Activated CD8-positive, alpha-beta memory T cell treated with anti-CD3 and anti-CD28 coated beads, Interleukin-2, amount 50 U/mL, for 4 hours (primary cell): ENCODE measurements at regions not wholly inside any gene's neighbourhood (a gene's known extent, or its start where the extent isn't known, plus 50 kb on each side); places are given as distances from the start of the nearest gene placed in this dataset.
A peak's percentile ranks its signal among the peaks of the same experiment; 100 is the strongest.

ENCODE experiments used
- DNase-seq: peaks from one replicate; pipeline ENCODE4 v3.0.0-alpha.2; 2020

DNA sequence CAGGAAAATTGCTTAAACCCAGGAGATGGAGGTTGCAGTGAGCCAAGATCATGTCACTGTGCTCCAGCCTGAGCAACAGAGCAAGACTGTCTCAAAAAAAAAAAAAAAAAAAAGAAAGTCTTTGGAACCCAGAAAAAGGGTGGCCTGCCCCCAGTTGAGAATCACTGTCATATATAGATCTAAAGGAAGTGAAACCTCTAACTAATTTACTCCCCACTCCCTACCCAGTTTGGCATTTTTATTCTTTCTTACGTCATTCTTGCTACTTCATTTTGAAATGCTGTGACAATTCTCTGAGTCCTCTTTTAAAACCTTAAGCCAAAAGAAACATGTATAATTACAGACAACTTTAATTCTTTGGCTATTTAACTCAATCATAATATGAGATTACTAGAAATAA lies 254.8 kb downstream of the CDC5L start:
- no peak for DNase-seq

DNA sequence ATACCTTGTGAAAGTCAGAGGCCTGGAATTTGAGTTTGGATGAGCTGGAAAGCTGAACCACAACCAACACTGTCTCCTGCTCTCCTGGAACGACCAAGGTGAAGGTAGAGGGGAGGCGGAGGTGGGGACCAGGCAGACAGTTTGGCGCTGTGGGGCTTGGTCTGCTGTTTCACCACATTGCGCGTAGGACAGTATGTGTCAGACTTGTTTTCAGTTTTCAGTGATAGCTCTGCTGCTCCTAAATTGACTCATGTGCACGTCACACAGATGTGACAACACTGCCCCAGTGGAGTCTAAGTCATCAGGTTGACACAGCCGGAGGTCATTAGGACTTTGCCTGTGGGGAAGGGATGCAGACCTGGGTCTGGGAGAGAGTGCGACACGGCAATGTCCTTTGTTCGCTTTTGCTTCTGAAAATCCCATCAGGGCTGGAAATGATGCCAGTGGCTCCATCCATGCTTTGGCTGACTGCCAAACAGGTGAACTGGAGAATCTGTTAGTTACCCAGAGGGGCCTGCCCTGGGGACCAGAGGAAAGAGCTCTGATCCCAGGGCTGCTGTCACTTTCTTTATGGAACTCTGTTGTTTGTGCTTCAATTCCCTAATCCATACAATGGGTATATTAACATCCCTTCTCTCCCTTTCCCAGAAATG lies 255.5 kb downstream of the CDC5L start:
- DNase-seq, result no peak

DNA sequence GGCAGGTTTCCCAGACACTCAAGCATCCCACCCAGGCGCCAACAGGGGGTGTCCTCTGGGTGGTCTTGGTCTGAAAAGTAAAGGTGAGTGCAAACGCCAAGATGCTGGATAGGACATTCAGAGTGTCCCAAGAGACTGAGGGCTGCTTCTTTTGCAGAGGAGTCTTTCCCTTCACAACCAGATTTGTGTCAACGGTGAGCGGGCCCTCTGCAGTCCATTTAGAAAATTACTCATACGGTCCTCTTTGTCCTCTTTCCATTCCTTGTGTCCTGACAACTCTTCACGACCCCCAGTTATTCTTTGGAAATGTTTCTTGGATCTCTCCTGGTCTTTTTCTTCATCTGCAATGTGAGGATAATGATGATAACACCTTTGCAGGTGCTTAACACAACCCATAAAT lies 257.8 kb downstream of the CDC5L start:
- DNase-seq, result no peak

DNA sequence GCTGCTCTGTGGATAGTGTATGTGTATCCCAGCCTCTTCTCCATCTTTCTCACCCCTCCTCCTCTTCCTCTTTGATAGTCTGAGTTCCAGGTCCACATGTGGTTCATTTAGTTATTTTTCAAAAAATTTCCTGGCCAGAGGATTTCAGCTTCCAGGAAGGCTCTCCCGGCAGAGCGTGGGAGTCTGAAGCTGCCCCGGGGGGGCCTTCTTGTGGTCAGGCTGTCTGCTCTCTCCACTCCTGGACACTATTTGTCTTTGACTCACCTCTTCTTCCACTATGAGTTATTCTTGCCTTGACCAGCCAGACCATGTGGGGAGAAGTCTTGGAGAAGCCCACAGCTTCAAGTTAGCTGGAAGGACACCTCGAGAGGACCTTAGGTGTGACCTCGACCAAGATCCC lies 258.8 kb downstream of the CDC5L start:
- no peak for DNase-seq

DNA sequence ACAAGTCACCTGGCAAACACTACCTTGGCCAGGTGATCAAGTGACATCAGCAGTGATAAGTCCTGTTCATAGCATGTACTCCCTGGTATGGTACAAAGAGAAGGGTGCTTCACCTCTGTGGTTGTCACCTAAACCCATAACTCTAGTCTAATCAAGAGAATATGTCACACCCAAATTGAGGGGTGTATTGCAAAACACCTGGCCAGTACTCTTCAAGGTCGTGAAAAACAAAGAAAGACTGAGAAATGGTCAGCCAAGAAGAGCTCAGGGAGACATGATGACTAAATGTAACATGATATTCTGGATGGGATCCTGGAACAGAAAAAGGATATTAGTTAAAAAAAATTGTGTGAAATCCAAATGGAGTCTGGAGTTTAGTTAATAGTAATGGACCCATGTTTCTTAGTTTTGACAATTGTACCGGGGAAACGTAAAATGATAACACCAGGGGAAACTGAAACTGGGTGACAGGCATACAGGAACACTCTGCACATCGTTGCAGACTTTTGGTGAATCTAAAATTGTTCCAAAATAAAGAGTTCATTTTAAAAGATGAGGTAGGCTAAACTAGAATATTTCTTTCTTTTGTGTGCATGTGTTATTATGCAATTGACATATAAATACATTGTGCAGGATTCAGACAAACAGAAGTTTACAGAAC lies 262.0 kb downstream of the CDC5L start:
- DNase-seq, result no peak

DNA sequence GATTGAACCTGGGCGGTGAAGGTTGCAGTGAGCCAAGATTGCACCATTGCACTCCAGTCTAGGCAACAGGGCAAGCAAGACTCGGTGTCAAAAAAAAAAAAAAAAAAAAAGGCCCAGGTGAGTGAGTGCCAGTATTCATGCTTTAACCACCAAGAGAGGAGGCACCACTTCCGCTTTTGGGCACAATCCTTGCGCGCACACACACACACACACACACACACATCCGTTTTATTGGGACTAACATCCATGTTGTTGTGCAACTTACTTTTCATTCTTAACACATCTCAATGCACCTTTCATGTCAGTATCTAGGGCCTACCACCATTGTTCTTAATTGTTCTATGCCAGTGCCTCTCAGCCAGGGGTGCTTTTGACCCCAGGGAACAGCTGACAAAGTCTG lies 263.0 kb downstream of the CDC5L start:
- no peak for DNase-seq

DNA sequence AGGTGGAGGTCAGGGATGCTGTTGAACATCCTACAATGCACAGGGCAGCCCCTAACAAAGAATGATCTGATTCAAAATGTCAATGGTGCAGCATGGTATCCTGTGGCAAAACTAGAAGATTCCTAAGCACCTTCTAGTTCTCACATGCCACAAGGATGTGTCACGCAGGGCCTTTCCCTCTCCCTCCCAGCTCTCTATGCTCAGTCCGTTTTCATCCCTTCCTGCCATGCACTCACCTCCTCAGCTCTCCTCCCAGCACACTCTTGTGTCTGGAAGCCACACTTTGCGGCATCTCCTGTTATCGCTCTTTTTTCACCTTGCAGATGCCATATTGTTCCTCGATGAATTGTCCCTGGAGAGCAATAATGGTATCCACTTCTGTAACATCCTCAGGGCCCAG lies 263.4 kb downstream of the CDC5L start:
- DNase-seq, result no peak

DNA sequence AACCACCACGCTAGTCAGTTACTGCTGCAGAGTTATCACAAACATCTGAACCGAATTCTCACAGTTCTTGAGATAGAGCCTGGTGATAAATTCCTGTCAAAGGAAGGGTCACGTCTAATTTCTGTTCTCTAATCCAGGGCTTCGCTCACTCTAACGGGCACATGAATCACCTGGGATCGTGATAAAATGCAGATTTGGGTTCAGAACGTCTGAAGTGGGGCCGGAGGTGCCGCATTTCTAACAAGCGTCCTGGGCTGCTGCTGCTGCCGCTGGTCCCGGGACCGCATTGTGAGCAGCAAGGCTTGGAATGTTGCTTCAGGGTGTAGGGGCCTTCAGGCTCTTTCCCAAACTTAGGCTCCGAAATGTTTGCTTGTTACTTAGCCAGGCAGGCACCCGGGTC lies 264.1 kb downstream of the CDC5L start:
- no peak for DNase-seq

DNA sequence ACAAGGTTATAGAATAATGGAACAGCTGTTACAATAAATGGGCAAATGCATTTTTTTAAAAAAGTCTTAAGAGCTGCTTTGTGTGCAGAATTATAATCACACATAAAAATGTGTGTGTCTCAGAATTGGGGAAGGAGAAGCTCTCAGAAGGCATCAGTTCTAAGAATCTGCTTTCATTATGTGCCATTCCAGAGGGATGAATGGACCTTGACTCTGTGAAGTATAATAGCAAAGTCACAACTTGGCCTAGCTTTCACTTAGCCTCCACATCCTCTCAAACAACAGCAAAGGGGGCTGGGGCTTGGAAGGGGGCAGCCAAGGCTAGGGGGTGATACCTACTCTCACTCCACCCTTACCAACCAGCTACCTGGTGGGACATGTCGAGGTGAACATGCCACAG lies 265.0 kb downstream of the CDC5L start:
- no peak for DNase-seq

DNA sequence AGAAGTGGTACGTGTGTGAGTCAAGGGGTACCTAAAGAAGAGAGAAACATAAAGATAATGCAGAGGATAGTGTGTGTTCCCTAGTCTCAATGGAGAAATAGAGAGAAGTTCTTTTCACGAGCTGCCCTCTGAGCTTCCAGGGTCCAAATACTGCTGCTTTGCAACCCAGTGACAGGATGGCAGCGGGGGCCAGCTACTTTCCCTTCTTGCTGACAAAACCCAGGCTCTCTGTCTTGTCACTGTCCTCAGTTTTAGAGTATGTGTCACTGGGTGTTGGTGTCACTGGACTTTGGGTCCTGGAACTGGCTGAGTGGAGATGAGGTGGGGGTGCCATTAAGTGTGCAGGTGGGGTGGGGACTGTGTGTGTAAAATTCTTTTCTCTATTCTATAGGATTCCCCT lies 265.6 kb downstream of the CDC5L start:
- no peak for DNase-seq

DNA sequence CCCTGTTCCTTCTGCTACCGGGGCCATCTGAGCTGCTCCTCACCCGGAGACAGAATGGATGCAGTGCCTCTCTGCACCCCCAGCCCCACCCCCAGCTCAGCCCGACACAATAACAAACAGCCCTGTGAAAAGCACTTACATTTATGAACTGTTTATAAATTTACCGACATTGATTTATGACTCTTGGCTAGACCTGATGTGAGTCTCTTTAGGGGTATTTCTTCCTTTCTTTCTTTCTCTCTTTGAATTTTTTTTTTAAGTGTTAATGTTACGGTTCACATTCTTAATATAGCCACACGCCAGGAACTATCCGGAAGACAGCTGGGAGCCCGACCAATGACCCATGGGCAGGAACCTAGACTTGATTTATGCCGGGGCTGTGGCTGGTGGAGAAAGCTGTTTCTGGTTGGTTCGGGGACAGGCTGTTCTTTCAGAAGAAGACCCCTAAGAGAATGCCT lies 266.3 kb downstream of the CDC5L start:
- no peak for DNase-seq

DNA sequence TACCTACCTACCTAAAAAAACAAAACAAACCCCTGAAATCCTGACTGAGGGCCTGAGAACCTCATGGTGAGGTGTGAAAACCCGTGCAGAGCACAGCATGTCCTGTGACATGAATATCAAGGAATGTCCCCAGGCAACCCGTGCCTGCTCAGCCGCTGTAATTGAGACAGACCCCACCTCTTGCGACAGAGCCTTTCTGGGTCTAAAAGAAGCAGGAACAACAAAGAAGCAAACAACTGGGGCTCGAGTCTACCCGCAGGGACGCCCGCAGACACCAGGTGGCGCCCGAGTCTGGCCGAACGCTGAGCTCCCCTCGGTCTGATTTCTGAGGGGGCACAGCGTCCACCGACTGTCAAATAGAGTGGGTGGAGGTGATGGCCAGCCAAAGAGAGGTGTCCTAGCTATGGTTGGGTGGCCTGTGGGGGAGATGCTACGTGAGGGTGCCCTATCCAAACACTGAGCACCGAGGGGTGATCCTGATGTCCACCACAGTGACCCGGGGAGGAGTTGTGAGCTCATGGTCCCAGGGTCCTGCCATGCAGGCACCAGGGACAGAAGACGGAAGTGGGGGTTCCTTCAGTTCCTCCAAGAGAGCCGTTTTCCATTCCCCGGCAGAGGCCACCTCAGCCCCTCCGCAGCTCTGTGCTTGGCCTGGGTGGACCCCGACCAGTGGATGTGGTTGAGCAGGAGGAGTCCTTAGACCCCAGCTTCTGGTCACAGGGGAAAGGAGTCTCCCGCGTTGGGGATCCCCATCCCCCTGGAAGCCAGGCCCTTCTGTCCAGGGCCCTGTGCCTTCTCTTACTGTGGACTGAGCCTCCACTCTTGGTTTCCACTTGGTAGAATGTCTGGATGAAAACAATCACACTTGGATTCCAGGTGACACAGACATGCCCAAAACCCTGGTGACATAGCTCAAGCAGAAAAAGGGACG lies 268.2 kb downstream of the CDC5L start:
- DNase-seq, result peak; percentile 82

DNA sequence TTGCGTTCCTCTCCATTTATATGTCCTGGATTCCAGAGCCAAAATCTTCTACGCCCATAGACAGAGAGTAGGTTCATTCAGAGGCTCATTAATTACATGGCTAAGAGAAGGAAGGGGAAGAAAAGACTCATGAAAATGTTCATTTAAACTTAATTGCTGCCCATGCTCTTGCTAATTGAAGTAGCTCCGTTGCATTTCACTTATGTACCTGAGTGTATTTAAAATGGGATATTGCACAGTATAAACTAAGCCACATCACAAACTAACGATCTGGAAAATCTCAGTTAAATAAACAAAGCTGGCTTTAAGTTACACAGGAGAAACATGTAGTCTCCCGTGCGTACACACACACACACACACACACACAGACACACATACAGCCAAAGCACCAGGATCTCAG lies 269.2 kb downstream of the CDC5L start:
- no peak for DNase-seq

DNA sequence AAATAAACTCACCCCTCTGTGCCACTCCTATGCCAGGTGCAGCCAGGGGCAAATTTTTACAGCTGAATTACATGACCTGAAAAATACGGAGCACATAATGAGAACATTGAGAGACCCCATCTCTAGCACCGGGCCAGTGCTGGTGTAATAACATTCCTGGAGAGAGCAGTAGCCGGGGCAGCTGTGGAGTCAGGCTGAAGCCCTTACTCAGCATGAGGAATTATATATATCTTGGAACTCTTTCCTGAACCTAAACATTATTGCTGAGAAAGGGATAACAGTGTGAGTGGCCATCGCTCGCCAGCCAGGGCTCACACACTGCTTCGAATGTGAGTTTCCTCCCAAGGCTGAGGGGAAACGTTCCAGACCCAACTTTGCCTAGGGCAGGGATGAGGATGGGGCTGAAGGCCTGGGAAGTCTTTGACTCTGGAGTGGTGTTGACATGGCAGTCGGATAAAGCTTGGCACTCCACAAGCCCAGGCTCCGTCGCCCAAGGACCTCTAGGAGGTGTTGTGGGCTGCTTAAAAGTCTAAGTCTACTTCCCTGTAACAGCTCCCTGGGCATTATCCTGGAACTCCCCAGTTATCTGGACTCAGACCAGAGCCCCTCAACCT lies 269.8 kb downstream of the CDC5L start:
- DNase-seq, result no peak

DNA sequence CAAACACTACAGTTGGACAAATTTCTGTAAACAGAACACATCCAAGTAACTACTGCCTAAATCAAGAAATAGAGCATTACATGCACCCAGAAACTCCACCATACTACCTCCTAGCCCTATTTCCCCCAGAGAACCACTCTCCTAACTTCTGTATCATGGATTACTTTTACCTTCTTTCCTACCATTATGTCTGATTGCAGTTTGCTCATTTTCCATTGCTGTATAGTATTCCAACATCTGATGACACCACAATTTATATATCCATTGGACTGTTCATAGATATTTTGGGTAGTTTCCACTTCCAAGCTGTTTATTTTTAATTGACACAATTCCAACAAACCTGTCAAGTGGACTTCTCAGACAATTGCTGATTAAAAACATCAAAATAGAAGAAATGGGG lies 271.1 kb downstream of the CDC5L start:
- no peak for DNase-seq

DNA sequence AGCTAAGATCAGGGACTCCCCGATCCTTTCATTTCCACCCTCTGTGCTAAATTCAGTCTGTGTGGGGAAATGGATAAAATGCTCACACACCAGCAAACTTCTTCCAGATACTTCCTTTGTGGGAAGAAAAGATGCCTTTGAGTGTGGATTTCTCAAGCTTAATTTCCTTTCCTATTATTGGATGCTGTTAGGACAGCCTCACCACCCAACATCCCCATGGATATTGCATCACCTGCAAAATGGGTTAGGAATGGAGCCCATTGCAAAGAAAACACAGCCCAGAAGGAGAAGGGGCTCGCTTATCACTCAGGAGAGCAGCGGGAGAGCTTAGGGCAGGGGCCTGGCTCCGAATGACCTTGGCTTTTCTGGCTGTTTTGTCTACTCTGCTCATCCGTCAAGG lies 272.2 kb downstream of the CDC5L start:
- no peak for DNase-seq

DNA sequence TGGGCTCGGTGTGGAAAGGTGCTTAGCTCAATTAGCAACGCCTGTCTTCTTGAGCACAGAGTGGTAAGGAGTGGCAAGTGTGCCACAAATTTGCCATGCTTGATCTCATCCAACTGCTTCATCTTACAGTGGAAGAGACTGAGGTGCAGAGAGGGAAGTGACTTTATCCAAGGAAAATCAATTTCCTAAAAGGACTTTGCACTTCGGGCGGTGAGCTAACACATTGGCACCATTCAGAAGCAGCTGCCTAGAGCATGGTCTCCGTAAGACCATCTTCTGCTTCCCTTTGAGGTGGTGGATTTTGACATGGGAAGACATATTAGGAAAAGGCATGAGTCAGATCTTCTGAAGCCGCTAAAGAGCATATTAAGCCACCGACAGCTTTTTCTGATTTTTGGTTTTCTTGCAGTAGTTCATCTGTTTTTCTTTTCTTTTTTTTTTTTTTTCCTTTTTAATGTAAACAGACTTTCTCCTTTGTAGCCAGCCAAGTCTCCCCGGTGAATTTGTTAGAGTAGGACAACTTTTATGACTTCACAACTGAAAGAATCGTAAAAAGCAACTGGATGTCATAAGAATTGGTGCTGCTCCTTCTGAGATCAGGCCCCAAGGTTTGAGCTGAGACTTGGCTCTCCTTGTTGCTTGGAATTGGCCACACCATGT lies 273.2 kb downstream of the CDC5L start:
- DNase-seq, result no peak

DNA sequence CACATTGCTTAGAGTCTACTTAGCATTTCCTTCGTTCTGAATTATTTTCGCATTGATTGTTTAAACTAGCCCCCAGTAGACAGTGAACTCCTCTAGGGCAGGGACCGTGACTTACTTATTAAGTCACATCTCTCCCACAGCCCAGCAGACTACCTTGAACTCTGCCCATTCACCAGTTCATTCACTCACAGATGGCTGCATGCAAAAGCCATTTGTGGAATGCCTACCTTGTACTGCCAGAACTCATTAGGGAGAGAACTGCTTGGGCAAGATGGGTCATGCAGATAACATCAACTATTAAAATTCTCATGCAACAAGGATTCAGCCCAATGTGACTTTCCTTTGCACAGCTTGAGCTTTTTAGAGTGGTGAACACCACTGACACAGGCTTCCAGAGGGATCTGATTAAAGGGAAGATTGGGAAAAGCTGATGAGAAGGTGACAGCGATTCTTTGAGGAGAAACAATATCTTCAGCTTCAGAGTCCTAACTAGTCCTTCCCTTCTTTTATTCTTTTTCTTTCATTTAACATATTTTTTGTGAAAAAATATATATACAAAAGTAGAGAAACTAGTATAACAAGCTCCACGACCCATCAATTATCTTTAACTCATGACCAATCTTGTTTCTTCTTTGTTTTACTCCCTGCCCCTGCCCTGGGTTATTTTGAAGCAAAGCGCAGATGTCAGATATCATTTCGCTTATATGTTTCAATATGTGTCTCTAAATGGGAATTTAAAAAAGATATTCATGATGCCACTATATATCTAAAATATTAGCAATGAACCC lies 273.9 kb downstream of the CDC5L start:
- DNase-seq, result no peak

DNA sequence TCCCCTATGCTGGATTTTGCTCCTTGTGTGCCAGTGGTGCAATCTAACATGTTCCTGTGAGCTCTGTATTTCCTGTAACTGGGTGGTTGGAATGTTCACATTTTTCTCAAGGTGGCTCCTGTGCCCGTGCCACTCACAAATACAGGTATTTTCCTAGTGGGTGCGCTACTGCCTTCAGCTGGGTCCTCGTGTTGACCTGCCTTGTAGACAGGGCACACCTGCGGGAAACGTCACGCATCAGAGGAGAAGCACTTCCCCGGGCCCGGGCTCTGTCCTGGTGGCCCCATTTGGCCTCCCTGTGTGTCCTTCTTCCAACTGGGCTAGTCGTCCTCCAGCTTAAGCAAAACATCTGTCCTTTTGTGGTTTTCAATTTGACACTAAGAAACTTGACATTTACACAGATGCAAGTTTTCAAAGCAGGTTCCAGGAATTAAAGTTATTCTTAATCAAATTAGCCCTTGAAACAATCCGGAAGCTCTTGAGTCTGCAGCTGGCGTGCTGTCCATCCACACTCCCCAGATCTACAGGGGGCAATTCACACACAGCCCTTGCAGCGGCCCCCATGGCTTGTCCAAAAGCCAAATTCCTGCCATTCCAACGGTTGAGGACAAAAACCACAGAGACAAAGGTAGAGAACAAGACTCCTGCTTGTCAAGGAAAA lies 275.1 kb downstream of the CDC5L start:
- no peak for DNase-seq

DNA sequence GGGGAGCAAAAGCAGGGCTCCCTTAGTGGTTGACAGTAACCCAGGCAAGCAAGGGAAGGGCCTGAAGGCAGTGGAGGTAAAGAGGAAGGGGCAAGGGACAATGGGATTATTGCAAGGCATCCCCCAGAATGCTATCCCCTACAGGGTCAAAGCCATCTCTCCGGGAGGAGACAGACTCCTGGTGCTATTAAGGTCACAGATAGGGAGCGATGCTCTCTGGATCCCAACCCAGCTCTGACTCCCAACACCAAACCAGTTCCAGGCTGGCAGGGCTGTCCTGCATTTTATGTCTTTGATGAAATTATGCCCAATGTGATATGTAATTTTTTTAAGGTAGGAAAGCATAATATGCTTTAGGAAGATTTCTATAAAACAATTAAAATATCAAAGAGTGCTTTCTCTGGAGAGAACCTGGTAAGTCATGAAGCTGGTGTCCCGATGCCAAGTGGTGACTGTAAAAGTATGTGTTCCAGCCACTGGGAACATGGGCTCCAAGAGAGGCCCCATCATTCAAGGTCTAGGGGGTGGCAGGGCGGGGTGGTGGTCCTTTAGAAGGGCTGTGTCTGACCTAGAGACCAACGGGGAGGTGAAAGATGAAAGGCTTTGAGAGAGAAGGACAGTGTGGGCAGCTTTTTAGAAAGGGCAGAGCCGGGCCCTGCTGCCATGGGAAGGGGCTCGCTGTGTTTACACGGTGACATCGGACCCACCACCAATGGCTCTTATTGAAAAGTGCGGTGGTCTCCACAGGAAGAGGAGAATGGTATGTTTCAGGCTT lies 276.5 kb downstream of the CDC5L start:
- no peak for DNase-seq

DNA sequence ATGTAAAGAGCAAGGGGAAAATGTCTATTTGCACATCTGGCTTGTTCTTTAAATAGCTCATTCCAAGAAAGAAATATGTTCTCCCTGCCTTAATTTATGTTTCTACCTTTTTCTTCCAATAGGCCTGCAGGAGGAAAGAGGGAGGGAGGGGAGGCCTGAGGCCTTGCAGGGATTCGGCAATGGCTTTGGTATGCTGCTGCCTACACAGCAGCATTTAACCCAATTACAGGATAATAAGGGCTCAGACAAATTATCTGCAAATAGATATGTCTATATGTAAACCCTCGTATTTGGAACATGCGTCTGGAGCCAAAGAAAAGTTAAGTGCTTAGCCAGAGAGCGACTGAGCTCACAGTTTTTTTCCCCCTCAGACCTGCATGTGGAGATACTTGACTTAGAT lies 277.2 kb downstream of the CDC5L start:
- no peak for DNase-seq
